GM12874 (cell line): ENCODE measurements at regions not wholly inside any gene's neighbourhood (a gene's known extent, or its start where the extent isn't known, plus 50 kb on each side); places are given as distances from the start of the nearest gene placed in this dataset.

Experiments
- TF ChIP-seq, protein P1 (sequence below): IDR thresholded peaks from 2 replicates; pipeline ENCODE4 v1.5.1; 2011; ENCODE audit warnings: low read depth, mild to moderate bottlenecking, control low read depth, low read length, moderate library complexity; ENCODE audit not compliant: insufficient read depth

GRCh38 chr3:5441401-5441800 is 253.9 kb downstream of the EDEM1 start:
- TF ChIP-seq, protein P1, sequence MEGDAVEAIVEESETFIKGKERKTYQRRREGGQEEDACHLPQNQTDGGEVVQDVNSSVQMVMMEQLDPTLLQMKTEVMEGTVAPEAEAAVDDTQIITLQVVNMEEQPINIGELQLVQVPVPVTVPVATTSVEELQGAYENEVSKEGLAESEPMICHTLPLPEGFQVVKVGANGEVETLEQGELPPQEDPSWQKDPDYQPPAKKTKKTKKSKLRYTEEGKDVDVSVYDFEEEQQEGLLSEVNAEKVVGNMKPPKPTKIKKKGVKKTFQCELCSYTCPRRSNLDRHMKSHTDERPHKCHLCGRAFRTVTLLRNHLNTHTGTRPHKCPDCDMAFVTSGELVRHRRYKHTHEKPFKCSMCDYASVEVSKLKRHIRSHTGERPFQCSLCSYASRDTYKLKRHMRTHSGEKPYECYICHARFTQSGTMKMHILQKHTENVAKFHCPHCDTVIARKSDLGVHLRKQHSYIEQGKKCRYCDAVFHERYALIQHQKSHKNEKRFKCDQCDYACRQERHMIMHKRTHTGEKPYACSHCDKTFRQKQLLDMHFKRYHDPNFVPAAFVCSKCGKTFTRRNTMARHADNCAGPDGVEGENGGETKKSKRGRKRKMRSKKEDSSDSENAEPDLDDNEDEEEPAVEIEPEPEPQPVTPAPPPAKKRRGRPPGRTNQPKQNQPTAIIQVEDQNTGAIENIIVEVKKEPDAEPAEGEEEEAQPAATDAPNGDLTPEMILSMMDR = no peak

GRCh38 chr3:5442106-5442785 is 254.7 kb downstream of the EDEM1 start:
- TF ChIP-seq, protein P1 = no peak

DNA sequence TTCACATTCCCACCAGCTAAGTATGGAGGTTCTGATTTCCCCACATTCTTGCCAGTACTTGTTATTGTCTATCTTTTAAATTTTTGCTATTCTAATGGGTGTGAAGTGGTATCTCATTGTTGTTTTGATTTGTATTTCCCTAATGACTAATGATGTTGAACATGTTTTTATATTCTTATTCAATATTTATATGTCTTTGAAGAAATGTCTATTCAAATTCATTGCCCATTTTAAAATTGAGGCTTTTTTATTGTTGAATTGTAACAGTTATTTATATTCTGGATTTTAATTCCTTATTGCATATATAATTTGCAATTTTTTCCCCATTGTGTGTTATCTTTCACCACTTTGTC is 255.3 kb downstream of the EDEM1 start:
- TF ChIP-seq, protein P1 = no peak

GRCh38 chr3:5444253-5444652 is 256.7 kb downstream of the EDEM1 start:
- TF ChIP-seq, protein P1 = no peak

- TF ChIP-seq, protein P1 = no peak
These were observed 258.2 kb downstream of the EDEM1 start for GRCh38 chr3:5445676-5446201.

DNA sequence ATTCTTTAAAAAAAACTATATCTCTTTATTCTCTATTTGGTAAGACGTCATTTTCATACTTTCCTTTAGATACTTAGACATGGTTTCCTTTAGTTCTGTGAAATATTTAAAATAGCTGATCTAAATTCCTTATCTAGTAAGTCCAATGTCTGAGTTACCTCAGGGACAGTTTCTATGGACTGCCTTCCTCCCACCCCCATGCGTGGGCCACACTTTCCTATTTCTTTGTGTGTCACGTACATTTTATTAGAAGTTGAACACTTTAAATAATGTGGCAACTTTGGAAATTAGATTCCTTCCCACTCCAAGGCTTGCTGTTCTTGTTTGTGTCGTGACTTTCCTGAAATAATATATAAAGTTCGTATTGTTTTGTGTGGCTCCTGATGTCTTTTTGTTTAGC is 260.7 kb downstream of the EDEM1 start:
- TF ChIP-seq, protein P1 = no peak

DNA sequence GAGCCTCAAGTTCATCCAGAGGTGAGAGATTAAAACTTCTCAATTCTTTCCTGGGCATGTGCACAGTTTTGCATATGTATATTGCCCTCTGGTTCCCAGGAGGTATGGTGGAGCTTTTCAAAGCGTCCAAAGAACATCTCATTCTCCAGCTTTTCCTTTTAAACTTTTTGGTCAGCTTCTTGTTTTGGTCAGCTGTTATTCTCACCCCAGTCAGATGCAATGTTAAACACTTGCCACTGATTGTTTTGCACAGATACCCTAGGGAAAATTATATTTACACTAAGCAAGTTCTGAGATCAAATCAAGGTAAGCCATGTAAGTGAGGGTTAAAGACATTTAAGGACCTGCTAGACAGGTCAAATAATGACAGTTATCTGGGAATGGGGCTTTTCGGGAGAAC is 261.3 kb downstream of the EDEM1 start:
- TF ChIP-seq, protein P1 = no peak
